GM12892 (cell line): ENCODE measurements at regions not wholly inside any gene's neighbourhood (a gene's known extent, or its start where the extent isn't known, plus 50 kb on each side); places are given as distances from the start of the nearest gene placed in this dataset.
"Not testable (repeated sequence)": the region's sequence is repeated elsewhere in the genome, so short reads cannot be mapped to it uniquely, and the experiment has no call there.

Experiments
- POLR2A ChIP-seq: IDR thresholded peaks from 2 replicates; pipeline ENCODE4 v1.6.1; 2011; ENCODE audit warnings: low read depth, low read length, control low read depth
- POLR2AphosphoS5 ChIP-seq: IDR thresholded peaks from 2 replicates; pipeline ENCODE4 v1.6.1; 2011; ENCODE audit warnings: low read depth, low read length, control low read depth
- TAF1 ChIP-seq: IDR thresholded peaks from 2 replicates; pipeline ENCODE4 v1.6.1; 2011; ENCODE audit warnings: low read depth, mild to moderate bottlenecking, control low read depth, low read length, borderline replicate concordance

- not testable (repeated sequence) for TF ChIP-seq POLR2A, POLR2AphosphoS5, TAF1
These were observed 410.4 kb upstream of the EPHA7 start for GRCh38 chr6:93829757-93830156.
